HG03460 (cell line): ENCODE measurements at regions not wholly inside any gene's neighbourhood (a gene's known extent, or its start where the extent isn't known, plus 50 kb on each side); places are given as distances from the start of the nearest gene placed in this dataset.

Source experiments
- ATAC-seq: cut with Tn5 transposase; IDR thresholded peaks from one replicate; pipeline ENCODE4 v1.9.1; 2021; ENCODE audit not compliant: unreplicated experiment

GRCh38 chr3:31277582-31277981, 255.1 kb upstream of the STT3B start:
- ATAC-seq: no peak

- ATAC-seq: no peak
Observed at GRCh38 chr3:31278532-31278931, 254.2 kb upstream of the STT3B start.

GRCh38 chr3:31284776-31285175, 247.9 kb upstream of the STT3B start:
- ATAC-seq: no peak

- no peak for ATAC-seq
Observed at GRCh38 chr3:31285833-31286486, 246.8 kb upstream of the STT3B start.

GRCh38 chr3:31288224-31288623, 244.5 kb upstream of the STT3B start:
- no peak for ATAC-seq

GRCh38 chr3:31288641-31289100, 244.1 kb upstream of the STT3B start:
- ATAC-seq: no peak

- ATAC-seq: no peak
Observed at GRCh38 chr3:31289584-31289983, 243.1 kb upstream of the STT3B start.

- ATAC-seq: no peak
Observed at GRCh38 chr3:31290046-31290445, 242.7 kb upstream of the STT3B start.

- no peak for ATAC-seq
Observed at GRCh38 chr3:31291818-31292217, 240.9 kb upstream of the STT3B start.

GRCh38 chr3:31294430-31295149, 238.1 kb upstream of the STT3B start:
- ATAC-seq: no peak

GRCh38 chr3:31295150-31295765, 237.5 kb upstream of the STT3B start:
- ATAC-seq: no peak

GRCh38 chr3:31297726-31298298, 234.9 kb upstream of the STT3B start:
- ATAC-seq: no peak

- no peak for ATAC-seq
Observed at GRCh38 chr3:31300456-31301443, 232.0 kb upstream of the STT3B start.

GRCh38 chr3:31302343-31302742, 230.4 kb upstream of the STT3B start:
- no peak for ATAC-seq

GRCh38 chr3:31305340-31305739, 227.4 kb upstream of the STT3B start:
- no peak for ATAC-seq

- ATAC-seq: no peak
Observed at GRCh38 chr3:31307131-31307785, 225.5 kb upstream of the STT3B start.

GRCh38 chr3:31311559-31311958, 221.2 kb upstream of the STT3B start:
- ATAC-seq: no peak

- no peak for ATAC-seq
Observed at GRCh38 chr3:31312400-31312799, 220.3 kb upstream of the STT3B start.

- no peak for ATAC-seq
Observed at GRCh38 chr3:31314258-31314657, 218.5 kb upstream of the STT3B start.

- no peak for ATAC-seq
Observed at GRCh38 chr3:31319332-31319731, 213.4 kb upstream of the STT3B start.
